ENCODE measurements at regions not wholly inside any gene's neighbourhood (a gene's known extent, or its start where the extent isn't known, plus 50 kb on each side); places are given as distances from the start of the nearest gene placed in this dataset.

DNA sequence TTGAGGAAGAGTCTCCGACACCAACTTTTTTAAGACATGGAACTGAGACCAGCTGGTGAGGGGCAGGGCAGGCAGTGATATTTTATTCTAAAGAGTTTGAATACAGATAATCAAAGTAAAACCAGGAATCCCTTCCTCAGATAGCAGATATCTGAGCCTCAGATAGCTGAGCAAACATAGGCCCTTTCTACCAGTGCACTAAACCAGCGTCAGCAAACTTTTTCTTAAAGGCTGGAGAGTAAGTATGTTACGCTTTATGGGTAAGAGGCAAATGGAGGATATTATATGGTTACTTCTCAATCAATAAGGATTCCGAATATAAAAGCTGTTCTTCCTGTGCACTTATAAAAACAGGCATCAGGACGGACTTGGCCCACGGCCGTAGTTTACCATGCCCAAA, 73.9 kb downstream of the WNT5A start:
- DNase-seq: no peak

DNA sequence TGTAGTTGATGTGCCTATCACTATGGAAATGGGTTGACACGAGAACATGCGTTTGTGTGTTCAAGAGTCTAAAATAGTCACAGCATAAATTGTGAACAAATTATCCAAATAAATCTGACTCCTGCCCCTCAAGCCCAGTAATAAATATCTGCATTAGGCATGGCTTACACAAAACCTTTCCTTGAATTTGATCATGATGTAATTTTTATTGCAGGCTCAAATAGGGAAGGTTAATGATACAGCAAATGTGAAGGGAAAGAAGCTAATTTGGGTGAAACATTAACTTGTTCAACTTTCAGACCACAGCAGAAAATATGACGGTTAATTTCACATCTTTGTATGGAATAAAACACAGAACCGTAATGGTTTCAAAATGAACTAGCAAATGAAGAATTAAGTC, 74.6 kb downstream of the WNT5A start:
- DNase-seq: no peak

DNA sequence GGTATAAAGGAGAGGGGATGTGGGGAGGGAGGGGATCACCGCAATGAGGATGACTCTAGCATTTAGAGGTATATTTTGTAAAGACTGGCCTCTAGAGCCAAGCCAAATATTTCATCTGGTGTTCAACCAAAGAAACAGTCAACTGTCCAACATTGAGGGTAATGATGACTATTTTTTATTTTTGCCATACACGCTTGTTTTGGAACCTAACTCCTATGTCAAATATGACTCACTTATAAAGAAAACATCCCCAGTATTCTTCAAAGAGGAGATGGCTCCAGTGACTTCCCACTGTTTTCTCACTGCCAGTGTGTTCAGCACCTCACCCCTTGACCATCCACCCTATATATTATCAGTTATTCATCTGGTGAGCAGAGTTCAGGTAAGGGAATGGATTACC, 77.3 kb downstream of the WNT5A start:
- no peak for DNase-seq

DNA sequence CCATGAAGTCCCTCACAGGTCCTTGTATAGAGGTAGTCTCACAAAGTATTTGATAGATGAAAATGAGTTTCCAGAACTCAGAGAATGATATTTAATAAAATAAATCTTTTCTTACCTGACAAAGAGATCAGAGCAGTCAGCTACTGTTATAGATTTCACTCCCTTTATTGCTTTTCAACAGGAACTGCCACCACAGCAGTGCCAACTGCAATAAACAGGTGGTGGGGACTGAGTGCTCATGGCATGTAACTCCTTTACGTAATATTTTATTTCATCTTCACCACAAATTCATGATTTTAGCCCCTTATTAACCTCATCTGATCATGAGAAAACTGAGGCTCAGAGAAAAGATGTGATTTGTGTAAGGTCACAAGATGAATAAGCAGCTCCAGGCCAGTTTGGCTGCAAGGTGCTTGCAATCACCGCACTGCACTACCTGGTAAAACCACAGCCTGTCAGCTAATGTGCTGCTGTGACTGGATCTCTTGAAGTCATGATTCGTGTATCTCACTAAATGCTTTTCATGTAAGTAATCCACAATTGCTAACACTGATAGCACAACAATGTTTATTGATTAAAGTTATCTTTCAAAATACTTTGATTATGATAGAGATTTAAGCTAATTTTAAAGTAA, 78.8 kb downstream of the WNT5A start:
- no peak for DNase-seq

DNA sequence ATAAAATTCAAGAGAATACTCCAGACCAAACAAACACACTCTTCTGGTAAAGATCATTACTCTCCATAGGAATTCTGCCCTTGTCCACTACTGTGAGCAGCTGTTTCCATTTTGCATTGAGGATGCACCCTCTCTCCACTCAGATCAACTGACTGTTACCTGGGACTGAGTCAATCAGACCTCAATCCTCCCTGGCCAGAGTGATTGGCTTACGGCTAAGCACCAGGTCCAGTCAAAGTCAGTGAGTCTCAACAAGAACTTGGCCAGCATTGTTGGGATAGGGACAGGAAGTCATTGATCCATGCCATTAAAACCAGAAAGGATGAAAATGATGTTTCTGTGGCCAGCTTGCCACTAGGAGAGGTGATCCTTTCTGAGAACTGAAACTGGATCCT, 79.7 kb downstream of the WNT5A start:
- no peak for DNase-seq

DNA sequence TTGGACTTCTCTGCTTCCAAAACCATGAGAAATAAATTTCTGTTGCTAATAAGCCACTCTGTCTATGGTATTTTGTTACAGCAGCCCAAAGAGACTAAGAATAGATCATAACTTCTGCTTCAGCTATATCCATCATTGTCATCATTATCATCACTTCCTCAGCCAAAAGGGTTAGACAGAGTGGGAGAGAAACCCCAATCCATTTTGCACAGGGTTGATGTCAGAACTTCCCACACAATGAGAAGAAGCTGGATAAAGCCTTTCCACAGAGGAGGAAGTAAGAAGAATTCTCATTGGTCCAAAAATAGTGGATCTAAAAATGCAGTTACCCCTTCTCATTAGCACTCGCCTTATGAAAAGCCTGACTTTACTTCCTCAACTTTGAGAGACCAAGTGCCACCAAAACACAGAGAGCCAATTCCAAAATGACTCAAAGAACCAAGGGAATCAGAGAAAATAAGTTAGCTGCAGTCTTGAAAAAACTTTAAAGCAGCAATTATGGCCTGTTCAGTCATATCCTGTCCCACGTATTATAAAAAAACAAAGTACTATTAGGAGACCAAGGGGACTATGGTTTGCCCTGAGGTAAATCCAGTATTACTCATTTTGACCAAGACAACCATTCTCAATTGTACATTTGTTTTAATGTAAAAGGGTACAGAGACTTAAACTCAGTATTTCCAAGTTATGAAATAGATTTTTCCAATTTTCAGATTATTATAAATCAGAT, 80.2 kb downstream of the WNT5A start:
- no peak for DNase-seq

DNA sequence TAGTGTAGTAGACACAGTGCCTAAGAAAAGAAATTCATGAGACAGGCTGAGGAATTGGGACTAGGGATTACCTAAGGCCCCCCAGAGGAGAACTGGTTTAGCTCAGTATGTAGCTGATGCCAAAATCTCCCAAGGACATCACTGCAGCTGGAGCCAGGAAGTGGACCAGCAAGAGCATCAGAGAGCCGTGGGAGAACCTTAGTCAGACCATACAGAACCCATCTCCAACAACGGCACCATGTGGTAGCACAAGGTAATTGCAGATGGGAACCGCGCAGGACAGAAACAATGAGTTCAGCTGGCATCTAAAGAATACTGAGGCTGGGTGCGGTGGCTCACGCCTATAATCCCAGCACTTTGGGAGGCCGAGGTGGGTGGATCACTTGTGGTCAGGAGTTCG, 81.7 kb downstream of the WNT5A start:
- DNase-seq: peak in 1 of 2 experiments; percentile 29

DNA sequence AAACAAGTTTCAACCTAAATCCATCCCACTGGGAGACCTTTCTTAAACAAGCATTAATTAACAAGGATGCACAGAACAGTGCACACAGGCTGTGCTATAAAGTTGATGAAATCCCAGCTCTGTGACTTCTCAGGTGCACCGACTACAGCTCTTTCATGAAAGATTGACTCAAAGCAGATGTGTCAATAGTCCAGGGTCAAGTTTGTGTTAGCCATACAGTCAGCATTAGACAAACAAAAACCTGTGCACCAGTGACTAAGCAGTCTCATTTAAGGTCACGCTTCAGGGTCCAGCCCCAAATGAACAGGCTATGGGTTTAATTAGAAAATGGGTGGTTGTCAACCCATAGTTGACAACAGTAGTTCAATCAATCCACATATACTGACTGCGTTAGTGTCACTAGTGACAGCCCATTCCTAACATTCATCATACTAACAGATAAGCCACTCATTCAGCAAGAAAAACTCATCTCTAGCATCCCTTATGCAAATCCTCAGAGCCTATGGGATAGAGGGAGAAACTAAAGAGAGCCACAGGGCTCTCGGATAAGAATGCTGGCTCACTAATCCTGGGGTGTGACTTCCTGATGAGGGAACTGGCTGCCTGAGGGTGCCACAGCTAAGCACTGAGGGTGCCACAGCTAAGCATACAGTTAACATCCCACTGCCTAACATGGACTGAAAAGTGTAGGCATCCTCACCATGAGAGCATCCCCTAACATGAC, 84.1 kb downstream of the WNT5A start:
- DNase-seq: no peak

DNA sequence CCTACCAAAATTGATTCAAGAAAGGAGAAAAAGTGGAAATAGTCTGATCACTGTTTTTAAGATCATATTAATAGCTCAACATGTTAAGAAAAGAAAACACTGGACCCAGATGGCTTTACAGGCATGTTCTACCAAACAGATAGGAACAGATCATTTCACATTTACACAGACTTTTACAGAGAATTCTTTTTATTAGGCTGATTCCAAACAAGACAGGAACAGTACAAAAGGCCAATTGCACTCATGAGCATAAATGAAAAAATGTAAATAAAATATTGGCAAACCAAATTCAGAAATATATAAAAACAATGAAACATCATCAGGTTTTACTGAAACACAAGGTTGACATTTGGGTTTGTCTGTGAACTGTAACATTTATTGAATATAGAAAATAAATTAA, 106.5 kb downstream of the WNT5A start:
- DNase-seq: no peak

DNA sequence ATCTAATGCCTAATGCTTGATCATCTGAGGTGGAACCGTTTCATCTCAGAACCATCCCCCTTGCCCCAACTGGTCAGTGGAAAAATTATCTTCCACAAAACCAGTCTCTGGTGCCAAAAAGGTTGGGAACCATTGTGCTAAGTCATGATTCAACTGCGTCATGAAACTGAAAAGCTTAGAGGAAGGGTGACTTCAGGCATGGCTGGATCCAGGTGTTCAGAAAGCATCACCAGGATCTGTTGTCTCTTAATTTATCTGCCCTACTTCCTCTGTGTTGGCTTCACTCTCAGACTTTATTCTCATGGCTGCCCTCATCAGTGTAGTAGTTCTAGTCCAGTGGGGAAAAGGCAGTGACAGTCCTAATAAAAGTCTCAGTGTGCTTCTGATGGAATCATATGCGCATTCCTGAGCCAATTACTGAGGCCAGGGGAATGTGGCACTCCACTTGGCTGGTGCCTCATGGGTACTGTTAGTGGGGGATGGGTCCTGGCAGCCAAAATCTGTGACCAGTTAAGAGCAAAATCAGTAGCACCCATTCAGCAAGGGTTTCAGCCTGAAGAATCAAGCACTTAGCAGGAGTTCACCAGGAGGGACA, 110.3 kb downstream of the WNT5A start:
- DNase-seq: no peak

DNA sequence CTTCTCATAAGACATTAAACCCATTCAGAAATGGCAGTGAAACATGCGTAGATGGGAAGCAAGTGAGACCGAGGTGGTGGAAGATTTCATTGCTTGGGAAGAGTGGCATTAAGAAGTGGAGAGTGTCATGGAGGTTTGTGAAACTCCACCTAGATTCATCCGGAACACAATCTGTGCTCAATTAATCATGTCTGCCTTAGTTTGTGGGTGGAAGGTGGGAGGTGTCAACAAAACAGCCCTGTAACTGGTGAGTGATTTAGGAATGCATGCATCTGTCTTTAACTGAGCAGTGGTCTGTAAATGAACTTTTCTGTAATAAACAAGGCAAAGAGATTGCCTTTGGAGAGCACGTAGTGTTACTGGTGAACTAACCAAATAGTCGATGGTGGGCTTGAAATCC, 113.7 kb downstream of the WNT5A start:
- no peak for DNase-seq

DNA sequence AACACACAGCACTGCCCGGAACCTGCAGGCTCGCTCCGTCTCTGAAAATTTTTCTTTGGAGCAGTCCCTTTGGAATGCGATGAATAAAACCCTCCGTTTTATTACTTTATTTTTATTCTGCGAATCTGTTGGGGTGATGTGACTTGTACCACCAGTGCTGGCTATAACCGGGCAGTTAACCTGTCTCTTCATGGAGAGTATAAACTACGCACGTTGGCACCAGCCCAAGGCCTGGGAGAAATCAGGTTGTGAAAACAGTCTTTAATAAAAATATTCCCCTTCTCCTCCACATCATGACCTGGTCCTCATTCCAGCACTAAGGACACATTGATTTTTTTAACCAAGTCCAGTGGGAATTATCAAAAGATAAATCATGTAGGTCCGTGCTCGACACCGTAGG, 116.8 kb downstream of the WNT5A start:
- no peak for DNase-seq

DNA sequence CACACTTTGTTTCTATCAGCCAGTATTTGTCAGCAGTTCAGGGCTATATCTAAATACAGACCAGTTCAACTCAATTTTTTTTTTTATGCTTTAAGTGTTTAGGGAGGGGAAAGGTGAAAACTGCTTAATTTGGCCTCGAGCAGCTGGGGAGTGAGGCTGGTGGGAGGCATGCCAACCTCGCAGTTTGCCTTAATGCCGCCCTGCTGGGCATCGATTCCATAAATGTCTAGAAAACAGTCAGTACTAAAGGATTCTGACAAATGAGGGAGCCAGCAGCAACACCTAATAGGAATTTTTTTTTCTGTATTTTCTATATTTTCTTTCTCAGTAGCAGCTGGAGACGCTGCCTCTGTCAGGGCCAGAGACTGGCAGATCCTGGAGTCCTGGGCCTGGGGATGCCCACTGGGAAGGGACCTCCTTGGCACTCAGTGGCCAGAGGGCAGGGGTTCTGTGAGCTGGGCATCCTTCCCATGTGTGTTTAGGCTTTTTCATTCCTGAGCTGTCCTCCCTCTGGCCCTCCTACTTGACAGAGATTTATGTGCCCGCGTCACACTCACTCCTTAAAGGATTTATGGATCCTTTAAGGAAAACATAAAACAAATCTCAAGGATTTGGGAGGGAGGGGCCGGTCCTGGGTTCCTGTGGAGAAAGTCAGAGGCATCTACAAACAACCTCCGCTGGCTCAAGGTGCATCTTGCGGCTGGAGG, 117.8 kb downstream of the WNT5A start:
- DNase-seq: no peak

DNA sequence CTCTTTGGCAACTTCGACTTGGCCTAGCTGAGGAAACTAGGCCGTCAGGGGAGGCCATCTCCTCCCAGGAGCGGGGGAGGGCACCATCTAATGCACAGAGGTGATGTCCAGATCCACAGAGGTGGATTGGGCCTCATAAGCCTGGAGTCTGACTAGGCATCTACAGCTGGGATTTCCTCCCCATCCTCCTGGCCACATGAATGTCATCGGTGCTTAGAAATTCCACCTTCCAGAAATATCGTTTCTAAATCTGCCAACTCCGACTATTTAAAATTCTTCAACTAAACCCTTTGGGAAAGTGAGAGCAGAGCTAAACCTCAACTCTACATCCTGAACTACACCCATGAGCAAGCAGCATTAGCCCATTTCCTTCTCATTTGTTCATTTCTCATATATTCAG, 118.7 kb downstream of the WNT5A start:
- DNase-seq: no peak

DNA sequence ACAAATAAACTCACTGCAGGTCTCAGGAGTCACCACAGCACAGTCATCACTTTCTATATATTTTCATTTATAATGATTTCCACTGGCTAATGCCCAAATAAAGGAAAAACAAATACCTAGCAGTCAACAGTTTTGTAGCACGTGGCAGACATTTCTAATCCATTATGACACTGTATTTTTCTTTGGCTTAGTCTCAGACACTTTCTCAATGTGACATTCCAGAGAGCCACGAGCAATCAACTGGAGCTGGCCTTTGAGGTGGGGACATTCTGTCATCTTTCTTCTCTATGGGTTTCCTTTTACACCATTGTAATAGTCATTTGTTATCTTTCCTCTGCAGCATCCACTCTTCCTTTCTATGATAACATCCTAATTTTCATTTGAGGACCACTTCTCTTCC, 119.7 kb downstream of the WNT5A start:
- no peak for DNase-seq

DNA sequence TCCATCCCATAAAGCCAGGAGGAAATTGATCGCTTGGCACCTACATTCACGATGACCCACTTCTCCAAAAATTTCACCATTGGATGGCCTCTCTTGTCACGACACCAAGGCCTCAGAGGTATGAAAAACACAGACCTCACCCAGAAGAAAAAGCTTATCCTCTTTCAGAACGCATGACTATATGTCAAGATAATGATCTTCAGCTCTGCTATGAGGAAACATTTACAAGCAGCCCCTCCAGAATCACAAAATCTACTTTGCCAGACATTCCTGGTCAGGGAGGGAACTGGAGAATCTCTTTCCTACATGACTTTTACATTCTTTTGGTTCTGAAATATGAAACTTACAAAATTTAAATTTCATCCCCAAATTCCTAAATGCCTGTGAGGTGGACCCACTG, 122.7 kb downstream of the WNT5A start:
- no peak for DNase-seq

DNA sequence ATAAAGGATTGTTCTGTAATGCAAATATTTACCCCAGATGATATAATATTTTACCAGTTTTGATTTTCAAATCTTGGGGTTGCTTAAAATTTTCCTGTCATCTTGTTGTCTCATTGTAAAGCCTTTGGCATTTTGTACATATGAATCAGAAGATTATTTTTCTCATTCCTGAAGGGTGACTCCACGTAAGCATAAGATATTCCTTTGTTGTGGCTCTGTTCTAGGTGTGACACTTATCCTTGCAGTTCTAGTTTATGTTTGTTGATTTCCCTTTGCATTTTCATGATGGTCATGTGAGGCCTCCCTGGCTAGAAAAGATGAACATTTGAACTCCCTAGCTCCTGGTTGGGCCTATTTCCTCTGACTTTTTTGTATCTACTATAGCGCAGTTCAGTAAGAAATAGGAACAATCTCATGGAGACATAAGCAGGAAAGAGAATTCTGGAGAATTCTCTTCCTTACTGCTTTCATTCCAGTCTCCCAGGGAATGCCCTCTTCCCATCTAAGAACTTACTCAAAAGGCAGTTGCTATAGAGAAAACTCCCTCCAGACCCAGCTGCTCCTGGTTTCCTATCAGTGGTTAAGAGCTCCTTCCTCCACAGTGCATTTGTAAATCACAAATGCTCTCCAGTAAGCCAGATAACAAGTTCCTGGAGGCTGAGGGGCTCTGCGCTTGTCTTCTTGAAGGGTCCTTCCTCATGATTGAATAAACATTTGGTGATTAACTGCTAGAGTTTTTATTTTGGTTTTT, 124.7 kb downstream of the WNT5A start:
- no peak for DNase-seq

DNA sequence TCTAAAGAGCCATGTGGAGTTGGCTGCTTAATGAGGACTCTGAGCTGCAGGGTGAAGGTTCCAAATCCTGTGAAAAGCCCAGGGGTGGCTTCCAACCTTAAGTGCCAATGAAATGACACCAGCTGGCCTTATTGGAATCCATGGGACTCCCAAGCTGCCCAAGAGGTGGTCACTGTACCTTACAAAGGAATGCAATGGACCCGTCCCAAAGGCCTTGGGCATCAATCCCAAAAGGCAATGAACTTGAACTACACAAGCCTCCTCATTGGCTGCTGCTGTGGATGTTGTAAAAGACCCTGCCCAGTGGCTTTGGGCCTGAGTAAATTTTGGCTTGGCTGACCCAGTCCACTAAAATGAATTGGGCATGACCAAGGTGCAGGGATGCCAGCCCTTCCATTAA, 129.3 kb downstream of the WNT5A start:
- no peak for DNase-seq

DNA sequence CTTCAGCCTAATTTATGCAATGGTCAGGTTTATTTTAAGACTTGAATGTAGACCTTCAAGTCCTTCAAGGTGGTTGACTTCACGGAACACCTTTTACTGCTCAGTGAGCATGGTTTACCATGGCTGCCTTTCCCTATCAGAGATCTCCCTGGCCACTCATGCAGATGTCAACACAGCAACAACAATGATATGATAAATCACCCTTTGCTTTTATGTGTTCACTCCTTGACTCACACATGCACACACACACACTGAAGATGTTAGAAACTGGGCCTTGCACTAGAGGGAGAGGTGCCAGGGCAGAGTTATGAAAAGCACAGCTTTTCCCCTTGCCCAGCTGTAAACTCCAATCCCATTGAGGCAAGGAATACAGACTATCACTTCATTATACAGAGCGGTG, 134.4 kb downstream of the WNT5A start:
- DNase-seq: no peak

DNA sequence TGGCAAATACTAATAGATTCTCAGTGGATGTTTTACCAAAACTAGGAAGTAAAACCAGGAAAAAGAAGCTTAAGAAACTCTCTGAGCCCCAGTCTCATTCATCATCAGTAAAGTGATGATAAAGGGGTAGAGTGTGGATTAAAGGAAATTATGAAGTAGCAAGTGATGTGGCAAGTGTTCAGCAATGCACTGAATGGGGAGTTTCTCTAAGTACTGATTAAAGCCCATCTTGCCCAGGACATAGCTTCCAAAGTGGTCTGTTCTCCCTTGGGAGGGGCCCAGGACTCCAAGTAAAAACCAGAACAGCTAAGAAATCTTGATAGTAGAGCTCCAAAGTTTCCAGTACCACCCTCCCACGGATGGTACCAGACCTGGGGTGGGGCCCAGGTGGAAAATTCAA, 137.3 kb downstream of the WNT5A start:
- no peak for DNase-seq

DNA sequence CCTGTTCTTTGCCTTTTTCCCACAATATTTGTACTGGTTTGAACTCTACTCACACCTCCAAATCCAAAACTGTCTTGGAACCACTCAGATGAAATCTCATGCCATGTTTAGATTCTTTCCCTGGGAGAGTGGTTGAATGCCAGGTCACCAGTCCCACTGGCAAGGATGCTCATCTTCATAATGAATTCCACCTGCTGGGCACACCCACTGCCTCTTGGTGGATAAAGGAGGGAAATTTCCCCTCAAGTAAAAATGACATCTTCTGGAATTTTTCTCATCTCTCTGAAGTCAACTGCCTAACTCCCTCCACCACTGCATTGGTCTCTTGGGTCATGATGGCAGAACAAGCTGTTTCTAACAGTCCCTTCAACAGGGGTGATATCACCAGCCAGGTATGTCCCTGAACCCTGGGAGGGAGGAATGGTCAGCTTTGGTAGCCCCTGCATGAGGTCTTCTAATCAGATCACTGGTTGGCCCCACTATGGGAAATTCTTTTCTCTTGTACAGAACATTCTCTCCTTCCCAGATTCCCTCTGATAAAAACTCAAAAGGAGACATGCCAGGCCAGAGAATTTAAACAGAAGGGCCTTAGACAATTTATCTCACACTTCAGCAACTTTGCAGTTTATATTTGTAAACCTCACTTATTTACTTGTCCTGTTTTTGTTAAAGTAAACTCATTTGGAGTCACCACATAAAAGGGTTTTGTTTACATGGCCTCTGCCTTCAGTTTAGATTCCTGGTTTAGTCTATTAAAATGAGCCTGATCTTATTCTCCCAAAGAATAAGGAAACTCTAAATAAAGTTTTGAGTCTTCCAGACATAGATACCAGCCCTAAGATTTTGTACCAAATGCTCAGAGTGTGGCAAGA, 143.4 kb downstream of the WNT5A start:
- DNase-seq: no peak

All from NCI-H524 (cell line).